IMR-90 (cell line): ENCODE measurements at regions not wholly inside any gene's neighbourhood (a gene's known extent, or its start where the extent isn't known, plus 50 kb on each side); places are given as distances from the start of the nearest gene placed in this dataset.

Experiments
- ATAC-seq: fragments of 200-7000 bp; cut with Tn5 transposase; 2 replicates; pipeline ENCODE4 v1.9.1; 2020; ENCODE audit warnings: low read depth, mild to moderate bottlenecking, moderate library complexity
- BruUV-seq: library from RNA; stranded (reverse); fragments of 400-500 nt; replicated peaks from 2 replicates; lab custom pipeline; 2021; lab: Mats Ljungman, UMichigan
- CTCF ChIA-PET: fragments of 300-600 bp; formaldehyde crosslinking; extraction: SDS; loops from one replicate; lab custom pipeline; 2021; ENCODE audit warnings: antibody characterized with exemption; lab: Yijun Ruan, JAX
- POLR2A ChIA-PET: fragments of 300-600 bp; sonication (Branson Sonifier 250); formaldehyde crosslinking; loops from one replicate; lab custom pipeline; 2022; ENCODE audit warnings: antibody characterized with exemption; ENCODE audit not compliant: unreplicated experiment; lab: Charles Lee
- DNase-seq: peaks from one replicate; pipeline ENCODE4 v3.0.0; 2013
- H2AFZ ChIP-seq: replicated peaks from 2 replicates; pipeline ENCODE3; 2013; ENCODE audit warnings: low read length, mild to moderate bottlenecking; ENCODE audit not compliant: poor library complexity
- H2AK5ac ChIP-seq: 2 replicates; pipeline ENCODE4 v1.6.1; 2013; ENCODE audit warnings: low read depth, low read length, inconsistent platforms
- H2AK9ac ChIP-seq: replicated peaks from 2 replicates; pipeline ENCODE3; 2013; ENCODE audit warnings: mild to moderate bottlenecking, low read depth, low read length, moderate library complexity; ENCODE audit not compliant: poor library complexity
- H2BK120ac ChIP-seq: 2 replicates; pipeline ENCODE4 v1.6.1; 2013; ENCODE audit warnings: low read depth, low read length, inconsistent platforms
- H2BK15ac ChIP-seq: 3 replicates; pipeline ENCODE4 v1.6.1; 2013; ENCODE audit warnings: low read depth, low read length, inconsistent platforms
- H2BK20ac ChIP-seq: 2 replicates; pipeline ENCODE4 v1.6.1; 2013; ENCODE audit warnings: low read depth, mild to moderate bottlenecking, inconsistent platforms, low read length, moderate library complexity
- H2BK5ac ChIP-seq: 2 replicates; pipeline ENCODE4 v1.6.1; 2013; ENCODE audit warnings: mild to moderate bottlenecking, low read depth, low read length, inconsistent platforms; ENCODE audit not compliant: poor library complexity, severe bottlenecking
- H3K14ac ChIP-seq: replicated peaks from 2 replicates; pipeline ENCODE4 v1.6.1; 2013; ENCODE audit warnings: low read depth, low read length, inconsistent platforms
- H3K18ac ChIP-seq: 2 replicates; pipeline ENCODE4 v1.6.1; 2013; ENCODE audit warnings: low read depth, low read length, control low read depth
- H3K23ac ChIP-seq: 2 replicates; pipeline ENCODE4 v1.6.1; 2013; ENCODE audit warnings: low read depth, low read length, inconsistent platforms
- H3K27ac ChIP-seq: 2 replicates; pipeline ENCODE4 v1.5.1; 2013; ENCODE audit warnings: mild to moderate bottlenecking, control low read depth, low read length; ENCODE audit not compliant: insufficient read depth
- H3K27me3 ChIP-seq: 2 replicates; pipeline ENCODE4 v1.6.1; 2013; ENCODE audit warnings: low read length; ENCODE audit not compliant: control insufficient read depth, insufficient read depth
- H3K36me3 ChIP-seq: 2 replicates; pipeline ENCODE4 v1.6.1; 2013; ENCODE audit warnings: low read length, mixed read lengths; ENCODE audit not compliant: control insufficient read depth, insufficient read depth
- H3K4ac ChIP-seq: 2 replicates; pipeline ENCODE4 v1.6.1; 2013; ENCODE audit warnings: low read depth, low read length, inconsistent platforms
- H3K4me1 ChIP-seq: 2 replicates; pipeline ENCODE4 v1.6.1; 2013; ENCODE audit warnings: low read length, mixed read lengths; ENCODE audit not compliant: control insufficient read depth, insufficient read depth
- H3K4me2 ChIP-seq: 2 replicates; pipeline ENCODE4 v1.6.1; 2013; ENCODE audit warnings: low read depth, mild to moderate bottlenecking, control low read depth, low read length, moderate library complexity
- H3K4me3 ChIP-seq: 2 replicates; pipeline ENCODE4 v1.5.1; 2013; ENCODE audit warnings: low read depth, mild to moderate bottlenecking, control low read depth, low read length, moderate library complexity; ENCODE audit not compliant: insufficient read depth
- H3K56ac ChIP-seq: 2 replicates; pipeline ENCODE4 v1.6.1; 2013; ENCODE audit warnings: low read length, inconsistent platforms; ENCODE audit not compliant: insufficient read depth; ENCODE audit errors: extremely low read depth
- H3K79me1 ChIP-seq, 2 experiments: 2 replicates each; pipeline ENCODE4 v1.6.1; 2013; ENCODE audit warnings: low read length in 2 of 2, inconsistent platforms in 1 of 2, low read depth in 1 of 2
- H3K9ac ChIP-seq: 2 replicates; pipeline ENCODE4 v1.6.1; 2013; ENCODE audit warnings: low read depth, low read length, control low read depth
- H3K9me1 ChIP-seq: 2 replicates; pipeline ENCODE4 v1.6.1; 2013; ENCODE audit warnings: low read length, inconsistent platforms; ENCODE audit not compliant: insufficient read depth
- H3K9me3 ChIP-seq: 2 replicates; pipeline ENCODE4 v1.6.1; 2013; ENCODE audit warnings: low read length; ENCODE audit not compliant: control insufficient read depth, insufficient read depth
- H4K20me1 ChIP-seq: 2 replicates; pipeline ENCODE4 v1.6.1; 2013; ENCODE audit warnings: low read length, inconsistent platforms; ENCODE audit not compliant: insufficient read depth
- H4K5ac ChIP-seq: 2 replicates; pipeline ENCODE4 v1.6.1; 2013; ENCODE audit warnings: mild to moderate bottlenecking, low read depth, low read length, control low read depth
- H4K8ac ChIP-seq, 2 experiments: 2 replicates each; pipeline ENCODE4 v1.6.1; 2013; ENCODE audit warnings: low read depth in 2 of 2, low read length in 2 of 2, control low read depth in 1 of 2, inconsistent platforms in 1 of 2
- H4K91ac ChIP-seq: 2 replicates; pipeline ENCODE4 v1.6.1; 2013; ENCODE audit warnings: low read depth, low read length, inconsistent platforms; ENCODE audit not compliant: insufficient read depth
- NFE2L2 ChIP-seq: fragments of 150-350 bp; IDR thresholded peaks from 2 replicates; pipeline ENCODE4 v1.6.1; 2016; ENCODE audit warnings: low read depth, mild to moderate bottlenecking, low read length
- WGBS, 2 experiments: methylation state at CpG; one replicate each; pipeline versions ENCODE4 v1.1.5 to v1.1.7; 2013; ENCODE audit warnings: missing lambda C conversion rate in 2 of 2; ENCODE audit not compliant: insufficient read length in 1 of 2; ENCODE audit errors: extremely low coverage in 2 of 2; 5-methylcytosine and 5-hydroxymethylcytosine counted together
- dilution Hi-C: fragments of 300-500 bp; cut with HindIII; formaldehyde crosslinking; loops from one replicate; pipeline ENCODE4 v1.14.3; 2018; ENCODE audit warnings: low sequenced_read_pairs; ENCODE audit not compliant: unreplicated experiment
- in situ Hi-C: fragments of 300-500 bp; cut with MboI; formaldehyde crosslinking; loops from 3 replicates; pipeline ENCODE4 v1.14.3; 2019; ENCODE audit warnings: low sequenced_read_pairs, inconsistent platforms, mixed read lengths
- intact Hi-C: fragments of 100-400 bp; cut with micrococcal nuclease; formaldehyde crosslinking; loops from 2 replicates; pipeline ENCODE4 v1.10.0; 2022

DNA sequence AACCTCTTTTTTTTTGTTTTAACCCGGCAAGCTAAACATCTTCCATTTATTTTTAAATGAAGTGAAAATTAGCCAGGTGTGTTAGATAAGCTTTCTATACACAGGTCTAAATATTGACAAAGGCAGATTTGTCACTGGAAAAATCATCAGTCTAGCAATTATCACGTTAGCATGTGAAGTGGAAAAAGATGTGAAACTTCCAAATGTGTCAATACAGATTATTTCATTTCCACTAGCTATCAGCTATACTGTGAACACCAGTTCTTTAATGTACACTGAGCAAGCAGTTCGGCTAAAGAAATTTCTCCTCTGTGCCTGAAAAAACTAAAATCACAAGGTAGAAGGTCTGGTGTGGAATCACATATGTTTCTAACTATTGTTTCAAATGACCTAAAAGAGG lies 96.6 kb upstream of the G2E3 start:
- H3K18ac ChIP-seq = no peak overlapping the region
- WGBS, 2 experiments = no CpG with 5 or more reads among the region's 3 CpGs
- CTCF ChIA-PET = no interaction called here

More for the DNA sequence above, 96.6 kb upstream of the G2E3 start:
- no peak overlapping the region for H3K14ac ChIP-seq
- no peak overlapping the region for H2AK5ac ChIP-seq
- H3K27me3 ChIP-seq = peaks cover 2% of the 10 kb centered on the region; the same call in 1 of the 2 replicates
- H3K23ac ChIP-seq = no peak overlapping the region
- no peak overlapping the region for H2BK15ac ChIP-seq
- H4K20me1 ChIP-seq = no peaks in the 10 kb centered on the region
- H4K91ac ChIP-seq = no peak overlapping the region
- H3K4ac ChIP-seq = no peak overlapping the region
- no peak for DNase-seq
- no peak overlapping the region for H3K4me3 ChIP-seq
- in situ Hi-C loops (no loop called here), dilution Hi-C loops (no loop called here), intact Hi-C loops (no loop called here)
- H2BK20ac ChIP-seq = no peak overlapping the region
- no peaks in the 10 kb centered on the region for H3K79me1 ChIP-seq
- no peak overlapping the region for H4K8ac ChIP-seq
- BruUV-seq = no TSS peak
- no peak overlapping the region for H3K4me2 ChIP-seq
- POLR2A ChIA-PET = no interaction called here
- no peaks in the 10 kb centered on the region for H3K36me3 ChIP-seq
- no peak overlapping the region for H4K5ac ChIP-seq
- no peak overlapping the region for H2AFZ ChIP-seq
- no peak overlapping the region for H3K9ac ChIP-seq
- no peak for TF ChIP-seq NFE2L2
- H3K9me1 ChIP-seq = no peaks in the 10 kb centered on the region
- H3K27ac ChIP-seq = no peak overlapping the region
- no peaks in the 10 kb centered on the region for H3K9me3 ChIP-seq
- H2AK9ac ChIP-seq = no peak overlapping the region
- H2BK120ac ChIP-seq = no peak overlapping the region
- no peak for ATAC-seq
- no peaks in the 10 kb centered on the region for H3K4me1 ChIP-seq
- H2BK5ac ChIP-seq = no peak overlapping the region
- no peak overlapping the region for H3K56ac ChIP-seq
